ENCODE measurements at regions not wholly inside any gene's neighbourhood (a gene's known extent, or its start where the extent isn't known, plus 50 kb on each side); places are given as distances from the start of the nearest gene placed in this dataset.

DNA sequence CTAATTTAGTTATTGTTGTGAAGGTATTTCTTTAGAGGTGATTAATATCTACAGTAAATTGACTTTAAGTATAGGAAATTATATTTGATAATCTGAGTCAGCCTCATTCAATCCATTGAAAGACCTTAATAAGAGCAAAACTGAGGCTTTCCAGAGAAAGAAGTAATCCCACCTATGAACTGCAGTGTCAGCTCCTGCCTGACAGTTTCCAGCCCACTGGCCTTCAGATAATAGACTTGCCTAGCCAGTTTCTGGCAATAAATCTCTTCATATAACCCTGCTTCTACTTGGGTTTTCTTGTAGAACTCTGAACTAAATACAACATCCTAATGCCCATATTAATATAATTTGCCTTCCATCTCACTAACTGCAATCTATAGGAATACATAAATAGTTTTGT, 437.9 kb upstream of the UBE2E3 start:
- no peak for DNase-seq
- Histone ChIP-seq H3K23me2 (ENCODE audit: insufficient read length, low read depth, low read length, poor library complexity, severe bottlenecking) (no peaks in the 10 kb centered on the region), H4K91ac (ENCODE audit: insufficient read length, low read depth, low read length) (no peak overlapping the region), H3K18ac (ENCODE audit: insufficient read length, low read depth, low read length) (no peak overlapping the region), H2BK12ac (ENCODE audit: insufficient read length, low read depth, low read length) (no peak overlapping the region), H3K23ac (ENCODE audit: insufficient read length, low read depth, low read length) (no peak overlapping the region), H2BK20ac (ENCODE audit: low read depth, low read length, poor library complexity, severe bottlenecking) (no peak overlapping the region), H2AK5ac (ENCODE audit: insufficient read length, low read length) (no peak overlapping the region), H2BK120ac (ENCODE audit: low read depth, low read length, poor library complexity, severe bottlenecking) (no peak overlapping the region), H3K4me1 (ENCODE audit: insufficient read depth, low read length) (peaks cover 2% of the 10 kb centered on the region; the same call in 1 of the 2 replicates), H3K4me2 (ENCODE audit: insufficient read depth, insufficient read length, low read length) (no peak overlapping the region), H3K9me3 (ENCODE audit: control insufficient read depth, low read depth, low read length) (no peaks in the 10 kb centered on the region), H3T11ph (ENCODE audit: low read length) (no peak overlapping the region), H2BK15ac (ENCODE audit: low read depth, low read length) (no peak overlapping the region), H3K27ac (ENCODE audit: insufficient read length, low read depth, low read length) (no peak overlapping the region), H2BK5ac (ENCODE audit: insufficient read length, low read length) (no peak overlapping the region), H4K20me1 (ENCODE audit: control insufficient read depth, insufficient read depth, insufficient read length) (no peaks in the 10 kb centered on the region), H3K27me3 (ENCODE audit: insufficient read depth, low read length) (no peaks in the 10 kb centered on the region), H3K9ac (ENCODE audit: extremely low read depth, insufficient read length, low read length) (no peak overlapping the region), H3K79me1 (ENCODE audit: insufficient read depth, low read depth, low read length, poor library complexity, severe bottlenecking) (no peaks in the 10 kb centered on the region), H3K79me2 (ENCODE audit: insufficient read depth, low read length) (no peaks in the 10 kb centered on the region), H4K5ac (ENCODE audit: insufficient read length, low read depth, low read length) (no peak overlapping the region), H3K4ac (ENCODE audit: low read depth, low read length) (no peak overlapping the region), H4K8ac (replicated peaks; ENCODE audit: insufficient read length, low read depth, low read length) (no peak overlapping the region), H3K14ac (ENCODE audit: insufficient read depth, low read length) (no peak overlapping the region), H3K56ac (ENCODE audit: insufficient read length, low read depth, low read length) (no peak overlapping the region), H2AFZ (ENCODE audit: low read length) (no peak overlapping the region)
- Mint-ChIP-seq H3K9me3 (peaks cover 0 to 8% of the 10 kb centered on the region in 2 experiments; a peak in 3 of 5 replicates), H3K4me1 (peaks cover 7 to 8% of the 10 kb centered on the region in 2 experiments), H3K27ac (no peak overlapping the region), H3K4me3 (no peak overlapping the region), H3K36me3 (ENCODE audit: insufficient read depth in 1 of 3, low read depth in 3 of 3) (peaks cover 0 to 7% (median 5%) of the 10 kb centered on the region in 3 experiments; a peak in 3 of 7 replicates), H3K27me3 (ENCODE audit: low read depth) (no peaks in the 10 kb centered on the region)
- TF ChIP-seq, protein P1, sequence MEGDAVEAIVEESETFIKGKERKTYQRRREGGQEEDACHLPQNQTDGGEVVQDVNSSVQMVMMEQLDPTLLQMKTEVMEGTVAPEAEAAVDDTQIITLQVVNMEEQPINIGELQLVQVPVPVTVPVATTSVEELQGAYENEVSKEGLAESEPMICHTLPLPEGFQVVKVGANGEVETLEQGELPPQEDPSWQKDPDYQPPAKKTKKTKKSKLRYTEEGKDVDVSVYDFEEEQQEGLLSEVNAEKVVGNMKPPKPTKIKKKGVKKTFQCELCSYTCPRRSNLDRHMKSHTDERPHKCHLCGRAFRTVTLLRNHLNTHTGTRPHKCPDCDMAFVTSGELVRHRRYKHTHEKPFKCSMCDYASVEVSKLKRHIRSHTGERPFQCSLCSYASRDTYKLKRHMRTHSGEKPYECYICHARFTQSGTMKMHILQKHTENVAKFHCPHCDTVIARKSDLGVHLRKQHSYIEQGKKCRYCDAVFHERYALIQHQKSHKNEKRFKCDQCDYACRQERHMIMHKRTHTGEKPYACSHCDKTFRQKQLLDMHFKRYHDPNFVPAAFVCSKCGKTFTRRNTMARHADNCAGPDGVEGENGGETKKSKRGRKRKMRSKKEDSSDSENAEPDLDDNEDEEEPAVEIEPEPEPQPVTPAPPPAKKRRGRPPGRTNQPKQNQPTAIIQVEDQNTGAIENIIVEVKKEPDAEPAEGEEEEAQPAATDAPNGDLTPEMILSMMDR (conservative IDR thresholded peaks at IDR 0.05) = no peak

Data from H9 (cell line).